ENCODE measurements at regions not wholly inside any gene's neighbourhood (a gene's known extent, or its start where the extent isn't known, plus 50 kb on each side); places are given as distances from the start of the nearest gene placed in this dataset.

- intact Hi-C loops (cut with micrococcal nuclease) = no loop called here
- Mint-ChIP-seq H3K27me3 (peaks cover 4% of the 10 kb centered on the region), H3K9me3 (ENCODE audit: insufficient read depth) (peaks cover 6% of the 10 kb centered on the region), H3K4me1 (no peaks in the 10 kb centered on the region), H3K4me3 (no peak overlapping the region), H3K27ac (no peak overlapping the region)
- POLR2A ChIA-PET = no interaction called here
- H3K27ac ChIP-seq (ENCODE audit: low read length in 2 of 2) = no peak overlapping the region
- no peak overlapping the region for H3K4me2 ChIP-seq (replicated peaks; ENCODE audit: low read depth, low read length, poor library complexity, severe bottlenecking)
- H3K4me3 ChIP-seq (ENCODE audit: control extremely low read depth in 1 of 5, extremely low read depth in 1 of 5, insufficient read depth in 1 of 5, low read depth in 2 of 5, low read length in 4 of 5) = no peak overlapping the region
- H3K4me1 ChIP-seq (ENCODE audit: control insufficient read depth in 2 of 2, insufficient read depth in 2 of 2, low read length in 2 of 2) = no peaks in the 10 kb centered on the region
- peaks cover 0 to 3% (median 2%) of the 10 kb centered on the region in 3 donors for H3K9me3 ChIP-seq (ENCODE audit: control extremely low read depth in 1 of 3, control insufficient read depth in 2 of 3, insufficient read depth in 1 of 3, low read length in 2 of 3)
- H3K9ac ChIP-seq (ENCODE audit: low read length) = no peak overlapping the region
- CTCF ChIA-PET = no interaction called here
- DNase-seq = no peak
- no peak for ATAC-seq (ENCODE audit: low read depth)
- H3K79me2 ChIP-seq (ENCODE audit: control insufficient read depth, insufficient read depth, low read length) = no peaks in the 10 kb centered on the region
- TF ChIP-seq, protein P1, sequence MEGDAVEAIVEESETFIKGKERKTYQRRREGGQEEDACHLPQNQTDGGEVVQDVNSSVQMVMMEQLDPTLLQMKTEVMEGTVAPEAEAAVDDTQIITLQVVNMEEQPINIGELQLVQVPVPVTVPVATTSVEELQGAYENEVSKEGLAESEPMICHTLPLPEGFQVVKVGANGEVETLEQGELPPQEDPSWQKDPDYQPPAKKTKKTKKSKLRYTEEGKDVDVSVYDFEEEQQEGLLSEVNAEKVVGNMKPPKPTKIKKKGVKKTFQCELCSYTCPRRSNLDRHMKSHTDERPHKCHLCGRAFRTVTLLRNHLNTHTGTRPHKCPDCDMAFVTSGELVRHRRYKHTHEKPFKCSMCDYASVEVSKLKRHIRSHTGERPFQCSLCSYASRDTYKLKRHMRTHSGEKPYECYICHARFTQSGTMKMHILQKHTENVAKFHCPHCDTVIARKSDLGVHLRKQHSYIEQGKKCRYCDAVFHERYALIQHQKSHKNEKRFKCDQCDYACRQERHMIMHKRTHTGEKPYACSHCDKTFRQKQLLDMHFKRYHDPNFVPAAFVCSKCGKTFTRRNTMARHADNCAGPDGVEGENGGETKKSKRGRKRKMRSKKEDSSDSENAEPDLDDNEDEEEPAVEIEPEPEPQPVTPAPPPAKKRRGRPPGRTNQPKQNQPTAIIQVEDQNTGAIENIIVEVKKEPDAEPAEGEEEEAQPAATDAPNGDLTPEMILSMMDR (IDR thresholded peaks at IDR 0.05) = no peak
- no peak for TF ChIP-seq EZH2 (IDR thresholded peaks at IDR 0.05; ENCODE audit: borderline replicate concordance, insufficient read depth, low read depth, low read length, poor library complexity, severe bottlenecking)
- no peaks in the 10 kb centered on the region for H3K36me3 ChIP-seq (replicated peaks in 1 of 2; ENCODE audit: control extremely low read depth in 1 of 2, control insufficient read depth in 1 of 2, extremely low read depth in 1 of 2, insufficient read depth in 2 of 2, low read length in 1 of 2)
- H3K27me3 ChIP-seq (replicated peaks in 1 of 4; ENCODE audit: control extremely low read depth in 1 of 4, control insufficient read depth in 3 of 4, insufficient read depth in 4 of 4, low read length in 3 of 4) = no peaks in the 10 kb centered on the region
- WGBS (ENCODE audit: insufficient coverage) = 81% methylated on average over 2 of the region's 3 CpGs
- no peak overlapping the region for H2AFZ ChIP-seq (ENCODE audit: insufficient read depth, low read depth, low read length, poor library complexity, severe bottlenecking)
- no peaks in the 10 kb centered on the region for H4K20me1 ChIP-seq (ENCODE audit: control insufficient read depth, insufficient read depth, low read length, poor library complexity, severe bottlenecking)
Observed at GRCh38 chr4:11691236-11691635, 262.5 kb upstream of the HS3ST1 start.

- Mint-ChIP-seq H3K4me3 (no peak overlapping the region), H3K4me1 (no peaks in the 10 kb centered on the region), H3K9me3 (ENCODE audit: insufficient read depth) (no peaks in the 10 kb centered on the region), H3K27me3 (peaks cover 13% of the 10 kb centered on the region), H3K27ac (no peak overlapping the region)
- ChIA-PET POLR2A (no interaction called here), CTCF (no interaction called here)
- ATAC-seq (ENCODE audit: low read depth) (no peak), DNase-seq (no peak)
- Histone ChIP-seq H3K9ac (ENCODE audit: low read length) (no peak overlapping the region), H4K20me1 (ENCODE audit: control insufficient read depth, insufficient read depth, low read length, poor library complexity, severe bottlenecking) (no peaks in the 10 kb centered on the region), H3K36me3 (replicated peaks in 1 of 2; ENCODE audit: control extremely low read depth in 1 of 2, control insufficient read depth in 1 of 2, extremely low read depth in 1 of 2, insufficient read depth in 2 of 2, low read length in 1 of 2) (no peaks in the 10 kb centered on the region), H3K27ac (ENCODE audit: low read length in 2 of 2) (no peak overlapping the region), H3K79me2 (ENCODE audit: control insufficient read depth, insufficient read depth, low read length) (no peaks in the 10 kb centered on the region), H3K4me2 (replicated peaks; ENCODE audit: low read depth, low read length, poor library complexity, severe bottlenecking) (no peak overlapping the region), H3K4me1 (ENCODE audit: control insufficient read depth in 2 of 2, insufficient read depth in 2 of 2, low read length in 2 of 2) (no peaks in the 10 kb centered on the region), H3K27me3 (replicated peaks in 1 of 4; ENCODE audit: control extremely low read depth in 1 of 4, control insufficient read depth in 3 of 4, insufficient read depth in 4 of 4, low read length in 3 of 4) (peaks cover 0 to 10% (median 3%) of the 10 kb centered on the region in 4 experiments), H2AFZ (ENCODE audit: insufficient read depth, low read depth, low read length, poor library complexity, severe bottlenecking) (no peak overlapping the region), H3K4me3 (ENCODE audit: control extremely low read depth in 1 of 5, extremely low read depth in 1 of 5, insufficient read depth in 1 of 5, low read depth in 2 of 5, low read length in 4 of 5) (no peak overlapping the region), H3K9me3 (ENCODE audit: control extremely low read depth in 1 of 3, control insufficient read depth in 2 of 3, insufficient read depth in 1 of 3, low read length in 2 of 3) (peaks cover 0 to 2% (median 0%) of the 10 kb centered on the region in 3 donors)
- no CpG with 5 or more reads among the region's 1 CpG for WGBS (ENCODE audit: insufficient coverage)
- TF ChIP-seq, protein P1 (IDR thresholded peaks at IDR 0.05) = no peak
- TF ChIP-seq EZH2 (IDR thresholded peaks at IDR 0.05; ENCODE audit: borderline replicate concordance, insufficient read depth, low read depth, low read length, poor library complexity, severe bottlenecking) = no peak
- intact Hi-C loops (cut with micrococcal nuclease) = no loop called here
Observed at GRCh38 chr4:11687727-11688126, 259.0 kb upstream of the HS3ST1 start.

All from B cell (primary cell).